Activated B cell treated with CpG ODN at 0.5 μM for 24 hours (primary cell): ENCODE measurements at regions not wholly inside any gene's neighbourhood (a gene's known extent, or its start where the extent isn't known, plus 50 kb on each side); places are given as distances from the start of the nearest gene placed in this dataset.

Experiments
- ATAC-seq: fragments of 200-7000 bp; cut with Tn5 transposase; one replicate; pipeline ENCODE4 v1.10.0; 2021; ENCODE audit warnings: low read depth, mild to moderate bottlenecking, moderate library complexity
- CTCF ChIA-PET: fragments of 350-600 bp; sonication (Branson Sonifier 250); formaldehyde crosslinking; loops from one replicate; lab custom pipeline; 2021; ENCODE audit warnings: antibody characterized with exemption; lab: Charles Lee
- POLR2A ChIA-PET: fragments of 350-600 bp; sonication (Branson Sonifier 250); formaldehyde crosslinking; loops from one replicate; lab custom pipeline; 2021; ENCODE audit warnings: antibody characterized with exemption; lab: Charles Lee
- DNase-seq: peaks from one replicate; pipeline ENCODE4 v3.0.0; 2022
- H3K27ac Mint-ChIP-seq: one replicate; pipeline ENCODE4 v1.8.0; 2020; ENCODE audit warnings: mixed read lengths
- H3K27me3 Mint-ChIP-seq: one replicate; pipeline ENCODE4 v1.8.0; 2021; ENCODE audit warnings: mixed read lengths
- H3K36me3 Mint-ChIP-seq: one replicate; pipeline ENCODE4 v1.8.0; 2021; ENCODE audit warnings: low read depth, mixed read lengths
- H3K4me1 Mint-ChIP-seq: one replicate; pipeline ENCODE4 v1.8.0; 2021; ENCODE audit warnings: mixed read lengths
- H3K4me3 Mint-ChIP-seq: one replicate; pipeline ENCODE4 v1.8.0; 2020; ENCODE audit warnings: mild to moderate bottlenecking, mixed read lengths
- H3K9me3 Mint-ChIP-seq: one replicate; pipeline ENCODE4 v1.8.0; 2020; ENCODE audit warnings: mixed read lengths
- intact Hi-C: fragments of 100-400 bp; cut with micrococcal nuclease; formaldehyde crosslinking; loops from one replicate; pipeline ENCODE4 v1.15.1; 2024
- TF ChIP-seq, protein P1 (sequence below): fragments of 200-600 bp; IDR thresholded peaks from one replicate; pipeline ENCODE4 v1.8.0; 2022; ENCODE audit warnings: antibody characterized with exemption, mild to moderate bottlenecking

DNA sequence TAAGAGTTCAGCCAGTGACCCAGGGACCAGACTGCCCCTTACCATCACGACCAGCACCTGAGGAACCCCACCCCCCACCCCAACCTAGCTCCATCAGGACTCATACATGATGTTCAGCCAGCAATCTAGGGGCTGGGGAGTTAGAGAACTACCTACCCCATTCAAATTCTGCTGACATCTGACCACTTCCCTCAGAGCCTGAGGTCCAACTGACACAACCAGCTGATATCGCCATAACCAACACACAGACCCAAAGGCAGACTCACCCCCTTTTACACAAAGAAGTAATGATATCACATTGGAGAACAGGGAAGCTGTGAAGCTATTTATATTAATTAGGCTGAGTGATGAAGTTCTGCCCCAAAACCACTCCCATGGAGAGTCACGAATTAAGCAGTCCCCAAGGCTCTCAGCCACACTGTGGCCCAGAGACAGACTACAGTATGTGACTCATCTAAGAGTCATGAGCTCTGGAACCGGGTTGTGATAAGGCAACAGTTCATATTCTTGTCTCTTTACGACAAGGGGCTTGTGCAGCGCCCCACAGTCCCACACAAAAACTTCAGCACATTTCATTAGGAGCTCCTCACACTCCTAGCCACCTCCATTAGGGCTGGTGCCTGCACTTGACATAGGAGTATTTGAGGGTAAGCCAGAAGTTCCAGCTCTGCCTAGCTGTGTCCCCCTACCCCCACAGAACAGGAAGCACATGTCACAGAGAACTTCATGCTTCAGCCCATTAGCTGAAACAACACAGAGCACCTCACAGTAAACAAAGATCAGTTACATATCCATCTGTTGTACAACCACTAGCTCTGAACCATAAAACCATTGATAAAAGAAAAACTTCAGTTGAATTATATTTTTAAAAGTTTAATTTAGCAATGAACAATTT lies 184.7 kb upstream of the ZCCHC13 start:
- ChIA-PET CTCF (no interaction called here), POLR2A (no interaction called here)
- Mint-ChIP-seq H3K27me3 (no peaks in the 10 kb centered on the region), H3K27ac (no peak overlapping the region), H3K9me3 (no peaks in the 10 kb centered on the region), H3K4me3 (no peak overlapping the region), H3K4me1 (no peaks in the 10 kb centered on the region), H3K36me3 (no peaks in the 10 kb centered on the region)
- ATAC-seq (no peak), DNase-seq (no peak)
- intact Hi-C loops: no loop called here
- TF ChIP-seq, protein P1, sequence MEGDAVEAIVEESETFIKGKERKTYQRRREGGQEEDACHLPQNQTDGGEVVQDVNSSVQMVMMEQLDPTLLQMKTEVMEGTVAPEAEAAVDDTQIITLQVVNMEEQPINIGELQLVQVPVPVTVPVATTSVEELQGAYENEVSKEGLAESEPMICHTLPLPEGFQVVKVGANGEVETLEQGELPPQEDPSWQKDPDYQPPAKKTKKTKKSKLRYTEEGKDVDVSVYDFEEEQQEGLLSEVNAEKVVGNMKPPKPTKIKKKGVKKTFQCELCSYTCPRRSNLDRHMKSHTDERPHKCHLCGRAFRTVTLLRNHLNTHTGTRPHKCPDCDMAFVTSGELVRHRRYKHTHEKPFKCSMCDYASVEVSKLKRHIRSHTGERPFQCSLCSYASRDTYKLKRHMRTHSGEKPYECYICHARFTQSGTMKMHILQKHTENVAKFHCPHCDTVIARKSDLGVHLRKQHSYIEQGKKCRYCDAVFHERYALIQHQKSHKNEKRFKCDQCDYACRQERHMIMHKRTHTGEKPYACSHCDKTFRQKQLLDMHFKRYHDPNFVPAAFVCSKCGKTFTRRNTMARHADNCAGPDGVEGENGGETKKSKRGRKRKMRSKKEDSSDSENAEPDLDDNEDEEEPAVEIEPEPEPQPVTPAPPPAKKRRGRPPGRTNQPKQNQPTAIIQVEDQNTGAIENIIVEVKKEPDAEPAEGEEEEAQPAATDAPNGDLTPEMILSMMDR: no peak

GRCh38 chrX:74117962-74118902 lies 185.7 kb upstream of the ZCCHC13 start:
- CTCF ChIA-PET: no interaction called here

DNA sequence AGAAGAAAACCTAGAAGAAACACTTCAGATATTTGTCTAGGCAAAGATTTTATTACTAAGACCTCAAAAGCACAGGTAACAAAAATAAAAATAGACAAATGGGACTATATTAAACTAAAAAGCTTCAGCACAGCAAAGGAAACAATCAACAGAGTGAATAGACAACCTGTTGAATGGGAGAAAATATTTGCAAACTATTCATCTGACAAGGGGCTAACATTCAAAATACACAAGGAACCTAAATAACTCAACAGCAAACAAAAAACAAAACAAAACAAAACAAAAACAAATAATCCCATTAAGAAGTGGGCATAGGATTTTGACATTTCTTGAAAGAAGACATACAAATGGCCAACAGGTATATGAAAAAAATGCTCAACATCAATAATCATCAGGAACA lies 192.7 kb upstream of the ZCCHC13 start:
- no peaks in the 10 kb centered on the region for H3K9me3 Mint-ChIP-seq
- DNase-seq (no peak), ATAC-seq (no peak)
- no peak overlapping the region for H3K27ac Mint-ChIP-seq
- H3K27me3 Mint-ChIP-seq: no peaks in the 10 kb centered on the region
- intact Hi-C loops: no loop called here
- TF ChIP-seq, protein P1: no peak
- ChIA-PET POLR2A (no interaction called here), CTCF (no interaction called here)
- no peaks in the 10 kb centered on the region for H3K4me1 Mint-ChIP-seq
- H3K4me3 Mint-ChIP-seq: no peak overlapping the region
- H3K36me3 Mint-ChIP-seq: peaks cover 8% of the 10 kb centered on the region

More at GRCh38 chrX:74117962-74118902, 185.7 kb upstream of the ZCCHC13 start:
- DNase-seq: no peak
- H3K27me3 Mint-ChIP-seq: no peaks in the 10 kb centered on the region
- TF ChIP-seq, protein P1: no peak
- POLR2A ChIA-PET: no interaction called here
- no peak overlapping the region for H3K27ac Mint-ChIP-seq
- ATAC-seq: no peak
- intact Hi-C loops: no loop called here
- no peak overlapping the region for H3K4me3 Mint-ChIP-seq
- H3K36me3 Mint-ChIP-seq: no peaks in the 10 kb centered on the region
- H3K9me3 Mint-ChIP-seq: no peaks in the 10 kb centered on the region
- H3K4me1 Mint-ChIP-seq: no peaks in the 10 kb centered on the region

GRCh38 chrX:74107666-74108065 lies 196.3 kb upstream of the ZCCHC13 start:
- Mint-ChIP-seq H3K4me3 (no peak overlapping the region), H3K36me3 (peaks cover 12% of the 10 kb centered on the region), H3K9me3 (no peaks in the 10 kb centered on the region), H3K27ac (no peak overlapping the region), H3K27me3 (no peaks in the 10 kb centered on the region), H3K4me1 (no peaks in the 10 kb centered on the region)
- CTCF ChIA-PET: no interaction called here
- POLR2A ChIA-PET: no interaction called here
- intact Hi-C loops: no loop called here
- DNase-seq (no peak), ATAC-seq (no peak)
- TF ChIP-seq, protein P1: no peak
